ENCODE measurements at regions not wholly inside any gene's neighbourhood (a gene's known extent, or its start where the extent isn't known, plus 50 kb on each side); places are given as distances from the start of the nearest gene placed in this dataset.

GRCh38 chr7:51685794-51686193, 369.2 kb upstream of the COBL start:
- DNase-seq (ENCODE audit: low read depth, low spot score) = no peak

DNA sequence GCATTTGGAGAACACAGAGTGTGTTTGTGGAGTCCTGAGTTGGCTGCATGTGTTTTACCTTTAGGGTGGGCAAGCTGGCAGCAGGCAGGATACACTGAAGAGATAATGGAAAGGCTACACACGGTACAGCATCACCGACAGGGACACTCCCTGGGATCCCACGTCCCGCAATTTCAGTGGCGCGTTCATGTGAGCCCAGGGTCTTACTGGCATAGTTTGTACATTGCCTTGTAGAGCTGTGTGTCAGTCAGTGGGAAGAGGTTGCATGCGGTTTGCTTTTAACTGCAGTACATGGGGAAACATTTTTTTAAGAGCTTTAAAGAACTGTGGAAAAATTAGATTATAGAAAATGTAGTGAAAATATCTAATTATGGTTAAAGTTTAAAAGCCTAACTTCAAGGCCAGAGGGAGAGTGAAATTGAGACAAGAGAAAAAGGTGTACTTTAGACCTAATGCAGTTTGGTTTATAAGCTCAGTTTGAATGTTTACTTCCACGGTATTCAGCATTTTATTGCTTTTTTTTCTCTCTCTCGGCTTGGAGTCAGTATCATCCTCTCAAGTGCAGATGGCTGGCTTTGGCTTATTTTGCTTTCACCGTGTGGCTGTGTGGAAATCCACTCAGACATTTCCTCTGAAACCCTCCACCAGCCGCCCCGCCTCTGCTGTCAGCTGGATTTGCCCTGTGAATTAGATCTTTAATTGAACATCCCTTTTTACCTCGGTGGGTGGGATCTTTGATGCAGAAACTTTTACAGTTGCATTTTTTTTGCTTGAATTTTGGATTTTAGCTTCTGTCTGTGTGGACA, 364.2 kb upstream of the COBL start:
- DNase-seq (ENCODE audit: low read depth, low spot score) = no peak

- no peak for DNase-seq (ENCODE audit: low read depth, low spot score)
Measured at GRCh38 chr7:51679358-51679757, 362.7 kb upstream of the COBL start.

GRCh38 chr7:51666751-51667150, 350.1 kb upstream of the COBL start:
- peak; percentile 17 for DNase-seq (ENCODE audit: low read depth, low spot score)

GRCh38 chr7:51666266-51666665, 349.7 kb upstream of the COBL start:
- no peak for DNase-seq (ENCODE audit: low read depth, low spot score)

GRCh38 chr7:51665045-51665780, 348.6 kb upstream of the COBL start:
- peak; percentile 35 for DNase-seq (ENCODE audit: low read depth, low spot score)

- DNase-seq (ENCODE audit: low read depth, low spot score) = no peak
Measured at GRCh38 chr7:51660516-51660915, 343.9 kb upstream of the COBL start.

DNA sequence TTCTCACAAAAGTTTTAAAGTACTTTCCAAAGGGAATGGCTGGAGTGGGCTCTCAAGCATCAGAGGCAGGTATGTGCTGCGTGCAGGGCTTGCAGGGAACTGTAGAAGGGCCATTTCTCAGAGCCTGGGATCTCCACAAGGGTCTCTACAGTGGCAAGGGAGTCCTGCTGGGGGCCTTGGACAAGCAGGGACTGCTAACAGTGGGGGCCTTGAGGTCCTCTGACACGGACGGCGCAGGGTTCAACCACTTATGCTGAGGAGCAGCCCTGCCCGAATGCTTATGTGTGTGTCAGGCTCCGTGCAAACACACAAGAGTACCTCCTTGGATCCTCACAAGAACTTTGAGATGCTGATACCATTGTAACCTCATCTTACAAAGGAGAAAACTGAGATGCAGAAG, 342.1 kb upstream of the COBL start:
- DNase-seq (ENCODE audit: low read depth, low spot score) = no peak

- DNase-seq (ENCODE audit: low read depth, low spot score) = peak; percentile 96
Measured at GRCh38 chr7:51647931-51648351, 331.3 kb upstream of the COBL start.

DNA sequence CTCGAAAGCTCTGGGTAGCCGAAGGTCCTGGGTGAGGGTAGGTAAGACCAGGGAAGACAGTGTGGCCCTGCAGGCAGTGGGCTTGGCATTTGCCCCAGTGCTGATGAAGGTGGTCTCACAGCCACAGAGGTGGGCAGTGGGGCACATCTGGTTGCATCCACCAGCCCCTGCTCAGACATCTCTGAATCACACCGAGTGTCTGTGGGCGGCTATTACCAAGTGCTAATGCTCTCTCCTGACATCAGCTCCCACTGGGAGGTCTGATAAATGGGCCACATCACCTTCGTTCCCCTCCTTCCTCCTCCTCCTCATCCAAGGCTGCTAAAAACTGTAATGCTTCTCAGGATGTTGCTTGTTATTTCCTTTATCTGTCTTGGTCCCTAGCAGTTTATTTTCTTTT, 330.9 kb upstream of the COBL start:
- no peak for DNase-seq (ENCODE audit: low read depth, low spot score)

DNA sequence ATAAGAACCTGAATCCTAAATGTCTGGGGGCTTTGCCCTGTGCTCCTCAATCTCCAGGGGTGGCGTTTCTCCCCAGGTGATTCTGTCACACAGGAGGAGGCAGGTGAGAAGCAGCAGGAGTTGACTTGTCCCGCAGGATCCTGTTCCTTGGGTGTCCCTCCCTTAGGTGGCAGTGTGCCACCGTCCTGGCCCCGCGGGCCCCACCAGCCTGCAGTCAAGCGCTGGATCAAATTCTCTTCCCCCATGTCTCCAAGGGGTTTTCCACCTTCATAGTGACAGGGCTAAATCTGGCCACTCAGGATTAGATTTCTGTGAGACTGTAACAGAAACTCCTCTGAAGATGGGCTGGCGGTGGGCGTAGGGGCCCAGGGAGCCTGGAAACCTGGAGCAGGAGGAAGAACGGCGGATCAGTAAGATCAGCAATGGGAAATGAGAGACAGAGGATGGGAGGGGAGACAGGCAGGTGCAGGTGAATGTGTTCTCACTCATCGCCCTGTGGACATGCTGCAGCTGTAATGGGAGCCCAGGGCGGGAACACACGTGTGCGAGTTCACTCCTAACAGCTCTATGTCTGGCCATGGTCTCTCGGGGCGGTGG, 329.2 kb upstream of the COBL start:
- DNase-seq (ENCODE audit: low read depth, low spot score) = no peak

DNA sequence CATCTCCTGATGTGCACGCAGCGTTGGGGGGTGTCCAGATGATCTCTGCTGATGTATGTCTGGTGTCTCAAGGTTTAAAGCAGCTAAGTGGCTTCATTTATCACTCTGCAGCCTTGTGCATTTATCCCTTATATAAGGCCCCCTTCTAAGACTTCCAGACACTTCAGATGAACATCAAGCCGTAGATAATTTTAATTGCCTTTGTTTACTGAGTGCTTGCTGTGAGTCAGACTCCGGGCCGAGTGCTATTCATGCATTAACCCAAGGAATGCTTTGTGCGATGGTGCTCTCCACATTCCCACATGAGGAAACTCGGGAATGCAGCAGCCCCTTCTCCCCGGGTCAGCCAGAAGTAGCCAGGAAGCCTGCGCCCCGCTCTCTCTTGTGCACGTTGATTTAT, 328.6 kb upstream of the COBL start:
- peak; percentile 92 for DNase-seq (ENCODE audit: low read depth, low spot score)

- no peak for DNase-seq (ENCODE audit: low read depth, low spot score)
Measured at GRCh38 chr7:51644216-51644615, 327.6 kb upstream of the COBL start.

GRCh38 chr7:51640841-51641240, 324.2 kb upstream of the COBL start:
- DNase-seq (ENCODE audit: low read depth, low spot score) = no peak

GRCh38 chr7:51639661-51640334, 323.2 kb upstream of the COBL start:
- DNase-seq (ENCODE audit: low read depth, low spot score) = peak; percentile 79

GRCh38 chr7:51636503-51636902, 319.9 kb upstream of the COBL start:
- no peak for DNase-seq (ENCODE audit: low read depth, low spot score)

- no peak for DNase-seq (ENCODE audit: low read depth, low spot score)
Measured at GRCh38 chr7:51635775-51636174, 319.2 kb upstream of the COBL start.

DNA sequence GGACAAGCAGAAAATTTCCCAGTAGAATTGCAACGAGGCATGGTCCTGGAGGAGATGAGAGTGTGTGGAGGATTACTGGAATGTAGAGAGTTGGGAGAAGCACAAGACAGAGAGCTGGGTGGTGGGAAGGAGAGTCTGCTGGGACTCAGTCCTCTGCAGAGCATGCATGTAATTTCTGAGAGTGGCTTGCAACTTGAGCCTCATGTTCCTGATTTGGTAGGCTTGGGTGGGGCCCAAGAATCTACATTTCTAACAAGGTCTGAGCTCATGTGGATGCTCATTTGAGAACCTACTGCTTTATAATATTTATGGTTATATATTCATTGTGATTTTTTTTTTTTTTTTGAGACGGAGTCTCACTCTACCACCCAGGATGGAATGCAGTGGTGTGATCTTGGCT, 317.9 kb upstream of the COBL start:
- no peak for DNase-seq (ENCODE audit: low read depth, low spot score)

DNA sequence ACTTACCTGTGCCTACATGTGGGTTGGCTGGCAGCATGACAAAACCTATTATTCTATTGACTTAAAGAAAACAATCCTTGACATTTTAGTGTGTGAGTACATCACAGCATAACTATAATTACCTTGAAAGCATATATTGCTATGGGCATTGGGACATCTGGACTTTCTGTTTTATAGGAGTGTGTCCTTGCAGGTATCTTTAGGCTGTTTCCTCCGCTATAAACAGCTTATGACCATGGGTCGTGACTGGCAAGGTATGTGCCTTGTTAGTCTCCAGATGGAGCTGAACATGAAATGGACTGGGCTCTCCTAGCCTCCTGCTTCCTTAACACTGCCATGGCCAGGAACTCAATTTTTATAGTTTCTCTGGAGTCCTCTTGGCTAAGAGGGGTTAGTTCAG, 317.4 kb upstream of the COBL start:
- no peak for DNase-seq (ENCODE audit: low read depth, low spot score)

DNA sequence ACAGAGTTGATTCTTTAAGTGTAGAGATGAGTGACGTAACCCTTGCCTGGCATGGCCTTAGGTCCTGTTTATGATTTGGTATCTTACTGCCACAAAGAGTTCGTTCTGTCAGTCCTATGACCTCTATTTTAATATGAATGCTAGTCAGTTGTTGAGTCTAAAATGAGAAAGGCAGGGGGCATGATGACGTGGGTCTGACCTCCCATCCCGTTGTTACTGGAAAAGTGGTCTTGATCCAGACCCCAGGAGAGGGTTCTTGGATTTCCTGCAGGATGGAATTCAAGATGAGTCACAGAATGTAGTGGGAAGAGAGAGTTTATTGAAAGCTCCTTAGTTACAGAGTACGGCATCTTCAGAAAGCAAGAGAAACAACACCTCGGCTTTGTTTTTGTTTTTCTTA, 317.0 kb upstream of the COBL start:
- DNase-seq (ENCODE audit: low read depth, low spot score) = peak; percentile 69

- no peak for DNase-seq (ENCODE audit: low read depth, low spot score)
Measured at GRCh38 chr7:51633006-51633405, 316.4 kb upstream of the COBL start.

DNA sequence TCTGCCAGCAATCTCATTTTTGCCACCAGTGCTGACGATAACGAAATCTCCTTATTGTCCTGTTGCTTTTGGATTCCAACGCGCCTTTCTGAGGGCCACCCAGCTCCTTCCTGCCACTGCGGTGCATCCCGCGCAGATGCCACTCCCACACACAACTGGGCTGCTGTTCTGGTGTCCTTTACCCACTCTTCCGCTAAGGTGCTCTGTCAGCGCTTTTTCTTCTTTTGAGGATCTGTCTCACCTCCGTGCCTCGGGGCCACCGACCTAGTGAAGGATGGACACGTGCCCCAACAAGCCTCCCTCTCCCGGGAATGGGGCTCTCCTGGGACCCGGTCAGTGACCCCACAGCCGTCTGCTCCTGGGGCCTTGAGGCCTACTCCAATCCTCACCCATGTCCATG, 314.3 kb upstream of the COBL start:
- no peak for DNase-seq (ENCODE audit: low read depth, low spot score)

Measured in astrocyte of the hippocampus (primary cell).